KMS-11 (cell line): ENCODE measurements at regions not wholly inside any gene's neighbourhood (a gene's known extent, or its start where the extent isn't known, plus 50 kb on each side); places are given as distances from the start of the nearest gene placed in this dataset.

ENCODE experiments used
- H2AFZ ChIP-seq: fragments of 200-600 bp; sonication (generic); 2 replicates; pipeline ENCODE4 v1.6.1; 2016; ENCODE audit warnings: antibody characterized with exemption, mixed run types, low read depth
- H3K27ac ChIP-seq: fragments of 200-600 bp; sonication (generic); 2 replicates; pipeline ENCODE4 v1.6.1; 2016; ENCODE audit warnings: mild to moderate bottlenecking, mixed run types
- H3K27me3 ChIP-seq: fragments of 200-600 bp; sonication (generic); 2 replicates; pipeline ENCODE4 v1.6.1; 2017; ENCODE audit warnings: mild to moderate bottlenecking, low read depth, mixed run types, moderate library complexity; ENCODE audit not compliant: insufficient read depth
- H3K36me3 ChIP-seq: fragments of 200-600 bp; sonication (generic); 2 replicates; pipeline ENCODE4 v1.6.1; 2017; ENCODE audit warnings: mild to moderate bottlenecking, mixed run types; ENCODE audit not compliant: insufficient read depth
- H3K4me1 ChIP-seq: fragments of 200-600 bp; sonication (generic); 2 replicates; pipeline ENCODE4 v1.6.1; 2016; ENCODE audit warnings: mild to moderate bottlenecking, low read depth, mixed run types; ENCODE audit not compliant: poor library complexity, severe bottlenecking
- H3K4me2 ChIP-seq: fragments of 200-600 bp; sonication (generic); 2 replicates; pipeline ENCODE4 v1.7.0; 2016; ENCODE audit warnings: mild to moderate bottlenecking, mixed run types
- H3K4me3 ChIP-seq: fragments of 200-600 bp; sonication (generic); IDR thresholded peaks from 2 replicates; pipeline ENCODE4 v1.6.1; 2017; ENCODE audit warnings: low read depth, low read length, mixed read lengths; ENCODE audit not compliant: insufficient read depth
- H3K79me2 ChIP-seq: fragments of 200-600 bp; sonication (generic); 2 replicates; pipeline ENCODE4 v1.6.1; 2016; ENCODE audit warnings: low read depth, mixed run types; ENCODE audit not compliant: insufficient read depth
- H3K9ac ChIP-seq: fragments of 200-600 bp; sonication (generic); 2 replicates; pipeline ENCODE4 v1.6.1; 2016; ENCODE audit warnings: mild to moderate bottlenecking, mixed run types
- H4K20me1 ChIP-seq: fragments of 200-600 bp; sonication (generic); 2 replicates; pipeline ENCODE4 v1.6.1; 2016; ENCODE audit warnings: mild to moderate bottlenecking, mixed run types; ENCODE audit not compliant: insufficient read depth
- TF ChIP-seq, protein P1 (sequence below): fragments of 200-600 bp; sonication (generic); conservative IDR thresholded peaks from 2 replicates; pipeline ENCODE4 v1.6.1; 2017; ENCODE audit warnings: low read depth, mild to moderate bottlenecking, antibody characterized with exemption, low read length, moderate library complexity, mixed read lengths

GRCh38 chr16:60755907-60756306, 1280.3 kb downstream of the CDH8 start:
- H3K9ac ChIP-seq: no peak overlapping the region
- H4K20me1 ChIP-seq: no peaks in the 10 kb centered on the region
- H3K4me1 ChIP-seq: no peaks in the 10 kb centered on the region
- H3K27me3 ChIP-seq: no peaks in the 10 kb centered on the region
- H3K4me3 ChIP-seq: no peak overlapping the region
- no peaks in the 10 kb centered on the region for H3K79me2 ChIP-seq
- H3K4me2 ChIP-seq: no peak overlapping the region
- H3K27ac ChIP-seq: no peak overlapping the region
- no peaks in the 10 kb centered on the region for H3K36me3 ChIP-seq
- H2AFZ ChIP-seq: no peak overlapping the region
- TF ChIP-seq, protein P1, sequence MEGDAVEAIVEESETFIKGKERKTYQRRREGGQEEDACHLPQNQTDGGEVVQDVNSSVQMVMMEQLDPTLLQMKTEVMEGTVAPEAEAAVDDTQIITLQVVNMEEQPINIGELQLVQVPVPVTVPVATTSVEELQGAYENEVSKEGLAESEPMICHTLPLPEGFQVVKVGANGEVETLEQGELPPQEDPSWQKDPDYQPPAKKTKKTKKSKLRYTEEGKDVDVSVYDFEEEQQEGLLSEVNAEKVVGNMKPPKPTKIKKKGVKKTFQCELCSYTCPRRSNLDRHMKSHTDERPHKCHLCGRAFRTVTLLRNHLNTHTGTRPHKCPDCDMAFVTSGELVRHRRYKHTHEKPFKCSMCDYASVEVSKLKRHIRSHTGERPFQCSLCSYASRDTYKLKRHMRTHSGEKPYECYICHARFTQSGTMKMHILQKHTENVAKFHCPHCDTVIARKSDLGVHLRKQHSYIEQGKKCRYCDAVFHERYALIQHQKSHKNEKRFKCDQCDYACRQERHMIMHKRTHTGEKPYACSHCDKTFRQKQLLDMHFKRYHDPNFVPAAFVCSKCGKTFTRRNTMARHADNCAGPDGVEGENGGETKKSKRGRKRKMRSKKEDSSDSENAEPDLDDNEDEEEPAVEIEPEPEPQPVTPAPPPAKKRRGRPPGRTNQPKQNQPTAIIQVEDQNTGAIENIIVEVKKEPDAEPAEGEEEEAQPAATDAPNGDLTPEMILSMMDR: no peak

- Histone ChIP-seq H3K27me3 (no peaks in the 10 kb centered on the region), H3K4me3 (no peak overlapping the region), H3K9ac (no peak overlapping the region), H3K4me2 (no peak overlapping the region), H4K20me1 (no peaks in the 10 kb centered on the region), H3K4me1 (no peaks in the 10 kb centered on the region), H3K36me3 (no peaks in the 10 kb centered on the region), H3K79me2 (no peaks in the 10 kb centered on the region), H2AFZ (no peak overlapping the region), H3K27ac (no peak overlapping the region)
- TF ChIP-seq, protein P1: no peak
These were observed 1287.9 kb downstream of the CDH8 start for GRCh38 chr16:60748366-60748765.

- H4K20me1 ChIP-seq: no peaks in the 10 kb centered on the region
- H3K79me2 ChIP-seq: no peaks in the 10 kb centered on the region
- no peaks in the 10 kb centered on the region for H3K27me3 ChIP-seq
- no peak overlapping the region for H3K4me3 ChIP-seq
- no peak overlapping the region for H3K4me2 ChIP-seq
- H3K27ac ChIP-seq: no peak overlapping the region
- no peak overlapping the region for H2AFZ ChIP-seq
- TF ChIP-seq, protein P1: no peak
- H3K4me1 ChIP-seq: no peaks in the 10 kb centered on the region
- no peak overlapping the region for H3K9ac ChIP-seq
- H3K36me3 ChIP-seq: no peaks in the 10 kb centered on the region
These were observed 1292.0 kb downstream of the CDH8 start for GRCh38 chr16:60744198-60744597.

- Histone ChIP-seq H3K4me3 (no peak overlapping the region), H3K36me3 (no peaks in the 10 kb centered on the region), H3K4me1 (no peaks in the 10 kb centered on the region), H4K20me1 (no peaks in the 10 kb centered on the region), H3K79me2 (no peaks in the 10 kb centered on the region), H2AFZ (no peak overlapping the region), H3K4me2 (no peak overlapping the region), H3K9ac (no peak overlapping the region), H3K27me3 (no peaks in the 10 kb centered on the region), H3K27ac (no peak overlapping the region)
- TF ChIP-seq, protein P1: no peak
These were observed 1294.4 kb downstream of the CDH8 start for GRCh38 chr16:60741810-60742209.
